AG08396 (cell line): ENCODE measurements at regions not wholly inside any gene's neighbourhood (a gene's known extent, or its start where the extent isn't known, plus 50 kb on each side); places are given as distances from the start of the nearest gene placed in this dataset.
"Not testable (repeated sequence)": the region's sequence is repeated elsewhere in the genome, so short reads cannot be mapped to it uniquely, and the experiment has no call there.

Source experiments
- DNase-seq: peaks from one replicate; pipeline ENCODE4 v3.0.0; 2012; ENCODE audit warnings: low spot score, mixed read lengths

DNA sequence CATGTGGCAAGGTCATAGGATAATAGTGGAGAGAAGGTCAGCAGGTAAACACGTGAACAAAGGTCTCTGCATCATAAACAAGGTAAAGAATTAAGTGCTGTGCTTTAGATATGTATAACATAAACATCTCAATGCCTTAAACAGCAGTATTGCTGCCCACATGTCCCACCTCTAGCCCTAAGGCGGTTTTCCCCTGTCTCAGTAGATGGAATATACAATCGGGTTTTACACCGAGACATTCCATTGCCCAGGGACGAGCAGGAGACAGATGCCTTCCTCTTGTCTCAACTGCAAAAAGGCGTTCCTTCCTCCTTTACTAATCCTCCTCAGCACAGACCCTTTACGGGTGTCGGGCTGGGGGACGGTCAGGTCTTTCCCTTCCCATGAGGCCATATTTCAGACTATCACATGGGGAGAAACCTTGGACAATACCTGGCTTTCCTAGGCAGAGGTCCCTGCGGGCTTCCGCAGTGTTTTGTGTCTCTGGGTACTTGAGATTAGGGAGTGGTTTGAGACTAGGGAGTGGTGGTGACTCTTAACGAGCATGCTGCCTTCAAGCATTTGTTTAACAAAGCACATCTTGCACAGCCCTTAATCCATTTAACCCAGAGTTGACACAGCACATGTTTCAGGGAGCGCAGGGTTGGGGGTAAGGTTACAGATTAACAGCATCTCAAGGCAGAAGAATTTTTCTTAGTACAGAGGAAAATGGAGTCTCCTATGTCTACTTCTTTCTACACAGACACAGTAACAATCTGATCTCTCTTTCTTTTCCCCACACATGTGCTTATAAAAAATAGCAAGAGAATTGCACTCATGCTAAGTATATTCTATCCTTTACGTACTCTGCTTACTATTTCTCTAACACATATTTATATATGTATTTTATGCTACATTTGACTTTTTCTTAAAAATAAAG is 347.7 kb upstream of the TMEFF2 start:
- not testable (repeated sequence) for DNase-seq

GRCh38 chr2:192539306-192539705 is 344.6 kb upstream of the TMEFF2 start:
- DNase-seq: no peak

DNA sequence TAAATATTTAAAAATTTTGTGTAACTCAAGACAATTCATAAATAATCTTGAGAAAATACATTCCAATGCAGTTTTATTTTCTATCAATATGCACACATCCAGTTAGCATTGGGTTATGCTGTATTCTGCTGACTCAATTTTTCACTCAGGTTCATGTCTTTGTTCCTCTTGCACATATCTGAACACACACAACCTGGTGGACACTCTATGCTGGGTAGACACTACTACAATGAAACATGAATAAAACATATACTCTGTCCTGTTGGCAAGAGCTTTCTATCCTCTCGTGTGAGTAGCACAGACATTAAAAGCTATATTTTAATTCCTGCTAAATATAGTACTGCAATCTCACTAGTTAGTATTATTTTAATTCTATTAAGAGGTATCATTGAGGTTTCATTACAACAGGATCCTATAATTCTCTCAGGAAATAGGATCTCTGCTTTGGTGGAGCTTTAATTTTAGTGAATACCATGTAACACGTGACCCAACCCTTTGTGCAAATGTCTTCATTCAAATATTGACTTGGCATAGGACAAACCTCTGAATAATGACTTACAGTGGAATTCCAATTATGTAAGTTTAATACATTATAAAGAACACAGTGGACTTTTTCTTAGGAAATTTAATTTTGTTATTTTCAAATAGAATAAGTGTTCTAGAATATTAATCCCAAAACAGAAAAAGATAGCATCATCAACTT is 342.3 kb upstream of the TMEFF2 start:
- DNase-seq: no peak

- DNase-seq: no peak
Observed at GRCh38 chr2:192535956-192536921, 341.5 kb upstream of the TMEFF2 start.

- DNase-seq: no peak
Observed at GRCh38 chr2:192534072-192534471, 339.3 kb upstream of the TMEFF2 start.

DNA sequence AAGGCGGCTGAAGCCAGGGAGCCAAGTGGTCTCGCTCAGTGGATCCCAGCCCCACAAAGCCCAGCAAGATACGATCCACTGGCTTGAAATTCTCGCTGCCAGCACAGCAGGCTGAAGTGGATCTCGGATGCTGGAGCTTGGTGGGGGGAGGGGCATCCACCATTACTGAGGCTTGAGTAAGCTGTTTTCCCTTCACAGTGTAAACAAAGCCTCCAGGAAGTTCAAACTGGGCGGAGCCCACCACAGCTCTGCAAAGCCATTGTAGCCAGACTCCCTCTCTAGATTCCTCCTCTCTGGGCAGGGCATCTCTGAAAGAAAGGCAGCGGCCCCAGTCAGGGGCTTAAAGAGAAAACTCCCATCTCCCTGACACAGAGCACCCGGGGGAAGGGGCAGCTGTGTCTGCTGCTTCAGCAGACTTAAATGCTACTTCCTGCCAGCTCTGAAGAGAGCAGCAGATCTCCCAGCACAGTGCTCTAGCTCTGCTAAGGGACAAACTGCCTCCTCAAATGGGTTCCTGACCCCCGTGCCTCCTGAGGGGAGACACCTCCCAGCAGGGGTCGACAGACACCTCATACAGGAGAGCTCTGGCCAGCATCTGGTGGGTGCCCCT is 330.0 kb upstream of the TMEFF2 start:
- DNase-seq: not testable (repeated sequence)

GRCh38 chr2:192524214-192524613 is 329.5 kb upstream of the TMEFF2 start:
- not testable (repeated sequence) for DNase-seq

- DNase-seq: no peak
Observed at GRCh38 chr2:192515937-192516336, 321.2 kb upstream of the TMEFF2 start.

- no peak for DNase-seq
Observed at GRCh38 chr2:192513575-192513974, 318.8 kb upstream of the TMEFF2 start.

DNA sequence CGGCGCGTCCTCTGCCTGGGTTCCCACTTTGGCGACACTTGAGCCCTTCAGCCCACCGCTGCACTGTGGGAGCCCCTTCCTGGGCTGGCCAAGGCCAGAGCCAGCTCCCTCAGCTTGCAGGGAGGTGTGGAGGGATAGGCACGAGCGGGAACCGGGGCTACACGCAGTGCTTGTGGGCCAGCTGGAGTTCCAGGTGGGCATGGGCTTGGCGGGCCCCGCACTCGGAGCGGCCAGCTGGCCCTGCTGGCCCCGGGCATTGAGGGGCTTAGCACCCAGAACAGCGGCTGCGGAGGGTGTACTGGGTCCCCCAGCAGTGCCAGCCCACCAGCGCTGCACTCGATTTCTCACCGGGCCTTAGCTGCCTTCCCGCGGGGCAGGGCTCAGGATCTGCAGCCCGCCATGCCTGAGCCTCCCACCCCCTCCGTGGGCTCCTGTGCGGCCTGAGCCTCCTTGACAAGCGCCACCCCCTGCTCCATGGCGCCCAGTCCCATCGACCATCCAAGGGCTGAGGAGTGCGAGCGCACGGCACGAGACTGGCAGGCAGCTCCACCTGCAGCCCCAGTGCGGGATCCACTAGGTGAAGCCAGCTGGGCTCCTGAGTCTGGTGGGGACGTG is 313.2 kb upstream of the TMEFF2 start:
- not testable (repeated sequence) for DNase-seq

DNA sequence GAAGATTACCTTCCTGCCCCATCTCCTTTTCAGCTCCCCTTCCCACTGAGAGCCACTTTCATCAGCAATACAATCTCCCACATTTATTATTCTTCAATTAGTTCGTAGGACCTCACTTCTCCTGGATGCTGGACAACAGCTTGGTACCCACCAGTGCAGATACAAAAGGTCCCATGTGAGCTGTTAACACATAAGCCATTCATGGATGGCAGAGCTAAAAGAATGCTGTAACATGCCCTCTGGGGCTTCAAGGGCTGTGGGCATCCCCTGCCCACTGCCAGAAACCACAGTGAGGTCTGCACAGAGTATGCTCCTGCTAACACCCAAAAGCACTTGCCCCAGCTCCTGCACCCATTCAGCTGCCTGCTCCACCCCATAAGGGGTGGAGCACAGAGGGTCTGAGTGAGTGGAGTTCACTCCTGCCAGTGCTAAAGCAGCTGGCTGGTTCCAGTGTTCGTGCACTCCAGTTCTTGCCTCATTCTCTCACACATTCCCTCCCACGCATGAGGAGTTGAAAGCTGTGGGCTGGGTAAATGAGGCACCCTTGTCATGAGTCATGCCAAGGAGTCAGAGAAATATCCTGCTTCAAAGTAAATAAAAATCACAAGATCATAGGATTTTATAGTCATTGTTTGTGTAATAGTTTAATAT is 305.9 kb upstream of the TMEFF2 start:
- DNase-seq: no peak

DNA sequence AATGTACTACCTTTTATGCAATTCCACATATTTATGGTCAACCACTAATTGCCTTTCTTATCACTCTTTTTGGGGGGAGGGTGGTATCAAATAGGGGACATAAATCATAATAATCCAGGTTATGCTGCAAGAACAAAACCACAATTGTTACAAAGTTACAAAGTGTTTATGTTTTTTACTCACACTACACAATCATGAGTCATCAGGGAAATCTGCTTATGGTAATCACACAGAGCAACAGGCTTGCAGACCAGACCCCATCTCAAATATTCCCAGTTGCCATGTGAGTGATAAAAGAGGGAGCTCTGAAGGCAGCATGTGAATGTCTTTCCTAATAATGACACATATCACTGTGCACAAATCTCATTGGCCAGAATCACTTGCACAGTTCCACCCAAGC is 304.7 kb upstream of the TMEFF2 start:
- DNase-seq: no peak

- DNase-seq: no peak
Observed at GRCh38 chr2:192498747-192499146, 304.0 kb upstream of the TMEFF2 start.

DNA sequence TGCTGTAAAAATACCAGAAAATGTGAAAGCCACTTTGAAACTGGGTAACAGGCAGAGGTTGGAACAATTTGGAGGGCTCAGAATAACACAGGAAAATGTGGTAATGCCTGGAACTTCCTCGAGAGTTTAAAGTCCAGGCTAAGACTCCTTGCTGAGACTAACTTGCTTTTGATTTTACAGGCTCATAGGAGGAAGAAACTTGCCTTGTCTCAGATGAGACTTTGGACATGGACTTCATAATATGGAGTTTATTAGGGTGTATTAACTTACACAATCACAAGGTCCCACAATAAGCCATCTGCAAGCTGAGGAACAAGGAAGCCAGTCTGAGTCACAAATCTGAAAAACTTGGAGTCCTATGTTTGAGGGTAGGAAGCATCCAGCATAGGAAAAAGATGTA is 293.4 kb upstream of the TMEFF2 start:
- DNase-seq: not testable (repeated sequence)

DNA sequence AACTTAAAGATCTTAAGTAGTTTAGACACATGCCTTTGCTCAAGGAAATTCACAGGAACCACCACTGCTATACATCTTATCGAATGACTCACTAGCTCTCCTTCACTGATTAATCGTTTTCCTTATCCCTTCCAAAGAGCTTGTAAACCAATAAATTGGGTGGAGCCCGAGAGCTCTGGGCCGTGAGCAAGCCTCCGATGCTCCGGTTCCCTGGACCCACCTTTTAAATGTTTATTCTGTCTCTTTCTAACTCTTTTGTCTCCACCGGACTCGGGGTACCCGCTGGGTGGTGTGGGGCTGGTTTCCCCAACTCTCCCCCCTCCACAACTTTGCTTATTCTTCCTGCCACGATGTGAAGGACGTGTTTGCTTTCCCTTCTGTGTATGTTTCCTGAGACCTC is 292.9 kb upstream of the TMEFF2 start:
- DNase-seq: no peak

- DNase-seq: no peak
Observed at GRCh38 chr2:192484903-192485302, 290.2 kb upstream of the TMEFF2 start.

DNA sequence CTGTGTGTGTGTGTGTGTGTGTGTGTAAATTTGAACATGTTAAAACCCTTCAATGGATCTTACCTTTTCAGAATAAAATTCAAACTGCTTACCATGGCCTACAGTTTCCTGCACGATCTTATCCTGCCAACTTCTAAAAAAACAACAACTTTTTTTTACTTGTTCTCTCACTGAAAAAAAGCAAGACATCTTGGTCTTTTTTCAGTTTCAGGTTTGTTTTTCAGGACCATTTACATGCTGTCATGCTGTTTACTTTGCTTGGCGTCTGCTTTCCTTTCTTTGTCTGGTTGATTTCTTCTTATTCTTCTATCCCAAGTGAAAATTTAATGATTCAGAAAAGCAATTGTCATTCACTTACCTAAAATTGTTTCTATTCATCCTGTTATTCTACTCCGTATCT is 286.3 kb upstream of the TMEFF2 start:
- DNase-seq: no peak

DNA sequence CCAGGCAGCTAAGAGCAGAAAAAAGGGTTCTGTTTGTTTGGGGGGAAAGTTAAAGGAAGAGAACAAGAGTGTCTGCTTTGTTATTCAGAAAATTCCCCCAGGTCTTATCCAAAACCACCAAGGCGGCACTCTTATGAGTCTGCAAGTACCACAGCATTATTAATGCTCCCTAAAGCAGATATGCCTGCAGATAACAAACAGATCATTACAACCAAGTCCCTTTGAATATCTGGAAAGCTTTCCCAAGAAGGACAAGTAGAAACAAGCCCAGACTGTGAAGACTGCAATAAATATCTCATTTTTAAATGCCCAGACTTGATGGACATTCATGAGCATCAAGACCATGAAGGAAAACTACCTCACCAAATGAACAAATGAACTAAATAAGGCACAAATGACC is 278.6 kb upstream of the TMEFF2 start:
- no peak for DNase-seq

DNA sequence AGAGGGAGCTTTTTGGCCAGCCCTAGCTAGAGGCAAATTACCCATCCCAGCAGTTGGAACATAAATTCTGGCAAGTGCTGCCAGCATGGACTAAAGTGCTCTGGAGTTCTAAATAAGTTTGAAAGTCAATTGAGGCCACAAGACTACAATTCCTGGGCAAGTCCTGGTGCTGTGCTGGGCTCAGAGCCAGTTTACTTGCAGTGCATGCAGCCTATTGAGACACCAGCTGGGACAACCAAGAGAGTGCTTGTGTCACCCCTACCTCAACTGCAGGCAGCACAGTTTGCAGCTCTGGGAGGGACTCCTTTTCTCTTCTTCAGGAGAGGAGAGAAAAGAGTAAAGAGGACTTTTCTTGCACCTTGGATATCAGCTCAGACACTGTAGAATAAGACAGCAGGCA is 277.2 kb upstream of the TMEFF2 start:
- DNase-seq: no peak

GRCh38 chr2:192469612-192470011 is 274.9 kb upstream of the TMEFF2 start:
- DNase-seq: no peak
